Caki2 (cell line): ENCODE measurements at regions not wholly inside any gene's neighbourhood (a gene's known extent, or its start where the extent isn't known, plus 50 kb on each side); places are given as distances from the start of the nearest gene placed in this dataset.

Experiments used
- DNase-seq: peaks from one replicate; pipeline ENCODE4 v3.0.0-alpha.2; 2015; ENCODE audit warnings: low read depth
- in situ Hi-C: cut with HindIII; loops from 2 replicates; pipeline ENCODE4 v1.10.0; 2016; ENCODE audit warnings: low sequenced_read_pairs, low pct_unique_long_range_greater_than_20kb, mixed read lengths

- peak; percentile 97 for DNase-seq
- in situ Hi-C loops, result no loop called here
Observed at GRCh38 chr19:13621413-13621812, 115.1 kb upstream of the CACNA1A start.

GRCh38 chr19:13619203-13619632, 112.9 kb upstream of the CACNA1A start:
- in situ Hi-C loops, result no loop called here
- DNase-seq, result peak; percentile 65

DNA sequence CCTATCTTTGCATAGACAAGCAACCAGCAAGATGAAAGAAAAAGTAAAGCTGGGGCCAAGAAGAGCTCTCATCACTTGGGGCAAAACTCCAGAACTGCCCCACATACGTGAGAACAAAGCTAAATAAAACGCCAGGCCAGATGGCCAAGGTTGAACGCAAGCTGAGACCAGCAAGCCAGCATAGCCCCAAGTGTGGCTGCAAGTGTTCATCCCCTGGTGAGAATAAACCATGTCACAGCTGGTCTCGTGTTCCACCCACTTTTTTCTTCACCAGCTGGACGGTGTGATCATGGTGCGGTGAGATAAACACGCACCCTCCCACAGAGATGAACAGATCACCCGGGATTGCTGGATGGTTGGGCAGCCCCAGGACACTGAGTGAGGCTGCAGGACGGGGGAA, 109.6 kb upstream of the CACNA1A start:
- DNase-seq, result no peak
- in situ Hi-C loops, result no loop called here

- DNase-seq, result peak; percentile 94
- in situ Hi-C loops, result no loop called here
Observed at GRCh38 chr19:13613447-13613846, 107.2 kb upstream of the CACNA1A start.

- no peak for DNase-seq
- in situ Hi-C loops, result no loop called here
Observed at GRCh38 chr19:13611596-13611995, 105.3 kb upstream of the CACNA1A start.

DNA sequence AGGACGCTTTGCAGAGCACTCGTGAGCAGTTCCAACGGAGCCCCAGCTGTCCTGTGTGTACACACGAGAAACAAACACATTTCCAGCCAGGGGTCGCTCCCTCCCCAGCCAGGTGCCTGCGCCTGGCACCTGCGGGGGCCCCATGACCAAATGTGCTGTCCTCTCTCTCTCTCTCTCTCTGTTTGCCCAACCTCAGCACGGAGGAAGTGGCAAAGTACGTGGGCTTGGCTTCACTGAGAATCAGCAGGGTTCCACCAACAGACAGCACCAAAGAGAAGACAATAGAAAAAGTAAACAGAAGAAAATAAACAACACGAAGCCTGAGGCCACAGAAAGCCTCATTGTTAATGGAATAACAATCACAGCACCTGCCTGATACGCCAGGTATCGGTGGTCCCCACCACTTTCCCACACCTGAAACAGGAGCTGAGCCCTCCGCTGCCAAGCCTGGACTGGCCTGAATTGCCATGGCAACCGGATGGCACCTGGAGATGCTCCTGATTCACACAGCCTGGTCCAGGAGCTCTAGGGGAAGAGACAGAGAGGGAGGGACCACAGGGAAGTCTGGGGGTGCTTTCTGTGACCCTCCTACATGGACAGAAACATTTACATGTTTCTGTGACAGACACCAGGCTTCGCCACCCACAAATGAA, 103.9 kb upstream of the CACNA1A start:
- DNase-seq, result peak; percentile 27
- in situ Hi-C loops, result no loop called here

GRCh38 chr19:13606156-13606555, 99.9 kb upstream of the CACNA1A start:
- no peak for DNase-seq
- in situ Hi-C loops, result no loop called here

- in situ Hi-C loops, result no loop called here
Observed at GRCh38 chr19:13604902-13605586, 98.8 kb upstream of the CACNA1A start.

DNA sequence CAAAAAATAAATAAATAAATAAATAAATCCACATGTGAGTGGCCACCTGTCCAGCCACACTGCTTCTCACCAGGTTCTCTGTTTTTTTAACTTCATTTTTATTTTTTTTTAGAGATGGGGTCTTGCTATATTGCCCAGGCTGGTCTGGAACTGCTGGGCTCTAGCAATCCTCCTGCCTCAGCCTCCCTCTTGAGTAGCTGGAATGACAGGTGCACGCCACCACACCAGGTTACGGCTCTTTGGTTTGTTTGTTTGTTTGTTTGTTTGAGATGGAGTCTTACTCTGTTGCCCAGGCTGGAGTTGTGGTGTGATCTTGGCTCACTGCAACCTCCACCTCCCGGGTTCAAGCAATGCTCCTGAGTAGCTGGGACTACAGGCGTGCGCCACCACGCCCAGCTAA, 94.5 kb upstream of the CACNA1A start:
- in situ Hi-C loops, result no loop called here
- DNase-seq, result no peak

More at GRCh38 chr19:13604902-13605586, 98.8 kb upstream of the CACNA1A start:
- no peak for DNase-seq

DNA sequence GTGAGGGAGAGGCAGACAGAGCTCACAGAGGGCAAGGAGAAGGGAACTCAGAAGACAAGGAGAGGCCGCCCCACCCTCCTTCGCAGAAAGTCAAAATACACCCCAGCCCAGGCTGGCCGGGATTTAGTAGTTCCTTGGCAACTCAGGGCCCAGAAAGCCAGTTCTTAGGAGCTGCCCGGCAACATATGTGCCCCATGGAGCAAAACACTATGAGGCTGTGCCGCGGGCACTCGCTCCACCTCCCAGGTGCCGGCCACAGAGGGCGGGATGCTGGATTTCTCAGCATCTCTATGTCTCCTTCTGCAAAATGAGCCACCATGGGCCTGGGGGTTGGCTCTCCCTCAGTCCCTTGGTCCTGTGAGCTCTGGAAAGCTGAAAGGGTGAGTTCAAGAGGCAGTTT, 93.8 kb upstream of the CACNA1A start:
- in situ Hi-C loops, result no loop called here
- no peak for DNase-seq

- no peak for DNase-seq
- in situ Hi-C loops, result no loop called here
Observed at GRCh38 chr19:13599681-13600080, 93.4 kb upstream of the CACNA1A start.

GRCh38 chr19:13598098-13598497, 91.8 kb upstream of the CACNA1A start:
- no peak for DNase-seq
- in situ Hi-C loops, result no loop called here

DNA sequence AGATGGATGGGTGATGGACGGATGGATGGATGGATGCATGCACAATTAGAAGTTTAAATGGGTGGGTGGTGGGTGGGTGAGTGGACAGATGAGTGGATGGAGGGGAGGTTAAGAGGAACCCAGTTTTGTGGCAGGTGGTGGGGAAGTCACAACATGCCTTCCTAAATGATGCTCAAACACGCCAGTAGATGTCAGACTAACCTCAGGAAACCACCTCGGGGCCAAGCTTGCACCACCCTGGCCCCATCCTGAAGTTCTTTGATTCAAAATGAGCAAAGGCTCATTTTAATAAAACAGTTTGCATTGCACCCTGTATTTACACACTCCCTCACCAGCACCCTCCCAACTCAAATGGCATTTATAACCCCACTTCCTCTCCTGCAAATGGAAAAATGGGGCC, 91.4 kb upstream of the CACNA1A start:
- in situ Hi-C loops, result no loop called here
- peak; percentile 37 for DNase-seq

DNA sequence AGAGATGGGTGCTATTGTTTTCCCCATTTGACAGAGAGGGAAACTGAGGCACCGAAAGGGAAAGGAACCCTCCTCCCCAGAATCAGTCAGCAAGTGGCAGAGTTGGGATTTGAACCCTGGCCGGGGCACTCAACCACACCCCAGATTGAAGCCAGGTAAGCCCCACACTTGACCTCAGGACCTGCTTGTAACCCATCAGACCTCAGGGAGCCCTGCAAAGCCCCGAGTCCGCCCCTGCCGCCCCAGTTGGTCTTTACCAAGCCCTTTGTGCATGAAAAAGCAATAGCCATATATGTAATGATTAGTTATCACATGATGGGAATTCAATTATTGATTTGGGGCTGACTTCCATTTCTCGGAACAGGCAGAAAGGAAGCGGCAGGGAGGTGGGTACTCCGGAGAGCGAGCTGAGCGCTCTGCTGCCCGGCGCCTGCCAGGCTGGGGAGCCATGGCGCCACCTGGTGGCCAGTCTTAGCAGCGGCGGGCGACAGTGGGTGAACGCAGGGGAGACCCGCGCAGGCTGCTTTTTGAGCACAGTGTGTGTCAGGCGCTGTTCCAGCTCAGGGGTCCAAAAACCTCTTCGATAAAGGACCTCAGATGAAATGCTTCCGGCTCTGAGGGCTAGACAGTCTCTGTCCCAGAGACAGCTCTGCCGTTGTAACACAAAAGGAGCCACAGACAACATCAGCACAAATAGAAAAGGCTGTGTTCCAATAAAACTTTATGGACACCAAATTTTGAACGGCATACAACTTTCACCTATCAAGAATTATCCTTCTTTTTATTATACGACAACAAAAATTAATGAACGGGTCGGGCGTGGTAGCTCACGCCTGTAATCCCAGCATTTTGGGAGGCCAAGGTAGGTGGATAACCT, 82.9 kb upstream of the CACNA1A start:
- peak; percentile 62 for DNase-seq
- in situ Hi-C loops, result no loop called here

DNA sequence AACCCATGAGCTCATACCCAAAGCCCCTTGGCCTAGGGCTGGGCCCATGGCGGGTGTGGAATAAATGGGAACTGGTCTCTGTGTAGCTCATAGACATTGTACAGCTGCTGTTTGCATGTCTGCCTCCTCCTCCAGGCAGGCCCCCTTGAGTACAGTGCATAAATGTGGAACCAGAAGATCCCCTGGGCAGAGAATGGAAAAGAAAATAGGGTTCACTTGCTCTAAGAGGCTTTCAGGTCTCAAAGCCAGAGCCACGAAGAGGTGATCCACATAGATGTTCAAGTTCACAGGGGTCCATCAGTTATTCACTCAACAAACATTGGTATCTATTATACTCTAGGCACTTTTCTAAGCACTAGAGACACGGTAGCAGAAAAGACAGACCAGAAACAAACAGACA, 79.2 kb upstream of the CACNA1A start:
- in situ Hi-C loops, result no loop called here

DNA sequence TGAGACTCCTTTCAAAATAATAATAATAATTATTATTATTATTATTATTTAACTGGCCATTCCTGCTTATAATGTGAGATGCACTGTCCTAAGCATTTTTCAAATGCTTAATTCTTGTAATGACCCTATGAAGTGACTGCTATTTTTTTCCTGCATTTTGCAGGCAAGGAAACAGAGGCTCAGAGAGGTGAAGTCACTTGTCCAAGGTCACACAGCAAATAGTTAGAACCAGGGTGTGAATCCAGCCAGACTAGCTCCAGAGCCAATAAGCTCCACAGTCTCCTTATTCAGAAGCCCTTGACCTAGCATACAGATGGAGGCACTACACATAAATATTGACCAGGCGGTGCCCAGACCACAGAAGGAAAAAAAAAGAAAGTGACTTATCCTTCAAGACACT, 77.5 kb upstream of the CACNA1A start:
- in situ Hi-C loops, result no loop called here
- no peak for DNase-seq

More for the DNA sequence above, 79.2 kb upstream of the CACNA1A start:
- DNase-seq, result no peak

GRCh38 chr19:13583114-13583513, 76.8 kb upstream of the CACNA1A start:
- no peak for DNase-seq
- in situ Hi-C loops, result no loop called here

DNA sequence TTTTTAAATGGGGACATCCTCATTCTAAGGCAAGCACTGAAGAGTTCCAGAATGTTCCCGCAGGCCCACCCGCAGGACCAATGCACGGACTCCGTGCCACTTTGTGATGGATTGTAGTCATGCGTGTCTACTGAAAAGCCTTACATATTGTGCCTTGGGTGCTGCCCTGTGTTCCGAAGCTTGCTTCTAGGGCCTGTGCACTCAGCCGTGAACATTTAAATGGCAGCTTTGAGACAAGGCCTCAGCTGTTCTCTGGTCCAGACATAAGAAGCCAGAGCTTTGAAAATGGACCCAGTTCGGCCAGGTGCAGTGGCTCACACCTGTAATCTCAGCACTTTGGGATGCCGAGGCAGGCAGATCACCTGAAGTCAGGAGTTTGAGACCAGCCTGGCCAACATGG, 75.3 kb upstream of the CACNA1A start:
- DNase-seq, result no peak
- in situ Hi-C loops, result no loop called here

DNA sequence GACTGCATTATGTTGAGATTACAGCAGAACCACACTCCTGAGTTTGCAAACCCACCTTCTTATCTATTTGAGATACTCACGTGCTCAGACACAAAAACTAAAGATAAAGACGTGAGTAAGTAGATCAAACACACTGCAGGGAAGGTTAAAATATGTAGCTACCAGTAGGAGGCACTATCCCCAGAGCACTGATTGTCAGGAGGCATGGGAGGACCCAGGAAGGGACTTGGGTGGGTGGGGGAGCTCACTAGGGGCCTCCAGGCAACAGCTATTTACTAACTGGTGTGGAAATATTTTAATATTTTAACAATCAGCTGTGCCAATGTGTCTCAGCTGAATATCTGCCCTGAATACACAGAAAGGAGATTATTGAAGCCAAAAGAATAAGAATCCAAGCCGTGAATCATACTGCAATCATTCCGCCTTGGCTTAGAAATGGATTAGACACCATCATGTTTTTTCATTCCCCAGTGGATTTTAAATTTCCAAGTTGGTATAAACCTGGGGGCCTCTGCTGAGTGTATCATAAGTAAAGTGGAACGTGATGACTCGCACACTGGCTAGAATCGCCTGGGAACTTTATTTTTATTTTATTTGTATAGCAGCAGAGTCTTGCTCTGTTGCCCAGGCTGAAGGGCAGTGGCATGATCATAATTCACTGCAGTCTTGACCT, 73.2 kb upstream of the CACNA1A start:
- in situ Hi-C loops, result no loop called here
- DNase-seq, result no peak
